GM23338 (cell line): ENCODE measurements at regions not wholly inside any gene's neighbourhood (a gene's known extent, or its start where the extent isn't known, plus 50 kb on each side); places are given as distances from the start of the nearest gene placed in this dataset.

Experiments
- ATAC-seq: fragments of 200-7000 bp; cut with Tn5 transposase; 3 replicates; pipeline ENCODE4 v1.9.1; 2020
- DNase-seq: peaks from one replicate; pipeline ENCODE4 v3.0.0-alpha.2; 2015; ENCODE audit warnings: low spot score
- H2AFZ ChIP-seq: fragments of 200-600 bp; sonication (generic); 2 replicates; pipeline ENCODE4 v1.8.0; 2016; ENCODE audit warnings: antibody characterized with exemption, mild to moderate bottlenecking, moderate library complexity
- H3F3A ChIP-seq: fragments of 200-600 bp; sonication (generic); replicated peaks from 2 replicates; pipeline ENCODE4 v1.8.0; 2017; ENCODE audit warnings: antibody characterized with exemption, mixed run types, low read depth
- H3K27ac ChIP-seq: fragments of 200-600 bp; sonication (generic); 2 replicates; pipeline ENCODE4 v1.6.1; 2016; ENCODE audit warnings: low read depth
- H3K27me3 ChIP-seq: fragments of 200-600 bp; sonication (generic); 2 replicates; pipeline ENCODE4 v1.8.0; 2016; ENCODE audit warnings: mild to moderate bottlenecking, mixed run types, moderate library complexity; ENCODE audit not compliant: insufficient read depth
- H3K36me3 ChIP-seq: fragments of 200-600 bp; sonication (generic); 2 replicates; pipeline ENCODE4 v1.8.0; 2016; ENCODE audit warnings: mild to moderate bottlenecking; ENCODE audit not compliant: insufficient read depth
- H3K4me1 ChIP-seq: fragments of 200-600 bp; sonication (generic); 2 replicates; pipeline ENCODE4 v1.8.0; 2016; ENCODE audit warnings: mild to moderate bottlenecking, moderate library complexity; ENCODE audit not compliant: insufficient read depth
- H3K4me2 ChIP-seq: fragments of 200-600 bp; sonication (generic); 2 replicates; pipeline ENCODE4 v1.7.1; 2017; ENCODE audit warnings: mixed run types
- H3K4me3 ChIP-seq: fragments of 200-600 bp; sonication (generic); 2 replicates; pipeline ENCODE4 v1.6.1; 2016; ENCODE audit warnings: mixed run types
- H3K79me2 ChIP-seq: fragments of 200-600 bp; sonication (generic); replicated peaks from 2 replicates; pipeline ENCODE4 v1.8.0; 2017; ENCODE audit warnings: mild to moderate bottlenecking; ENCODE audit not compliant: insufficient read depth
- H3K9me2 ChIP-seq: fragments of 200-600 bp; sonication (generic); 2 replicates; pipeline ENCODE4 v1.8.0; 2017; ENCODE audit not compliant: insufficient read depth
- H4K20me1 ChIP-seq: fragments of 200-600 bp; sonication (generic); replicated peaks from 2 replicates; pipeline ENCODE4 v1.8.0; 2017; ENCODE audit warnings: mild to moderate bottlenecking; ENCODE audit not compliant: insufficient read depth
- H3K27ac Mint-ChIP-seq: 2 replicates; pipeline ENCODE4 v1.8.0; 2020; ENCODE audit warnings: inconsistent platforms, mild to moderate bottlenecking, moderate library complexity, mixed read lengths
- H3K27me3 Mint-ChIP-seq: 3 replicates; pipeline ENCODE4 v1.8.0; 2022; ENCODE audit warnings: low read depth, mild to moderate bottlenecking, moderate library complexity, mixed read lengths, inconsistent platforms; ENCODE audit not compliant: insufficient read depth, poor library complexity
- H3K36me3 Mint-ChIP-seq: 3 replicates; pipeline ENCODE4 v1.8.0; 2021; ENCODE audit warnings: low read depth, mild to moderate bottlenecking, inconsistent platforms, moderate library complexity, mixed read lengths
- H3K4me1 Mint-ChIP-seq: 3 replicates; pipeline ENCODE4 v1.8.0; 2020; ENCODE audit warnings: mild to moderate bottlenecking, inconsistent platforms, mixed read lengths
- H3K4me3 Mint-ChIP-seq: 3 replicates; pipeline ENCODE4 v1.8.0; 2021; ENCODE audit warnings: moderate library complexity, mild to moderate bottlenecking, inconsistent platforms, mixed read lengths
- H3K9me3 Mint-ChIP-seq: 3 replicates; pipeline ENCODE4 v1.8.0; 2020; ENCODE audit warnings: moderate library complexity, mild to moderate bottlenecking, inconsistent platforms, mixed read lengths
- CREB1 ChIP-seq: fragments of 250-450 bp; sonication (Bioruptor Pico); IDR thresholded peaks from 2 replicates; pipeline ENCODE4 v1.5.0; 2020; ENCODE audit warnings: low read depth, mild to moderate bottlenecking, moderate library complexity
- NANOG ChIP-seq: IDR thresholded peaks from 2 replicates; pipeline ENCODE4 v1.6.1; 2016; ENCODE audit warnings: antibody characterized with exemption, borderline replicate concordance
- REST ChIP-seq: IDR thresholded peaks from one replicate; pipeline ENCODE4 v1.6.1; 2018; ENCODE audit warnings: antibody characterized with exemption; ENCODE audit not compliant: unreplicated experiment
- STAT1 ChIP-seq: IDR thresholded peaks from one replicate; pipeline ENCODE4 v1.6.1; 2016; ENCODE audit warnings: antibody characterized with exemption; ENCODE audit not compliant: unreplicated experiment
- ZNF114 ChIP-seq: fragments of 250-450 bp; sonication (Bioruptor Pico); IDR thresholded peaks from 2 replicates; pipeline ENCODE4 v1.5.0; 2020; ENCODE audit warnings: mild to moderate bottlenecking, moderate library complexity
- TF ChIP-seq, protein P1 (sequence below): IDR thresholded peaks from 2 replicates; pipeline ENCODE4 v1.6.1; 2016; ENCODE audit warnings: antibody characterized with exemption
- TF ChIP-seq, protein P2 (sequence below), 2 experiments: fragments of 200-600 bp in 1 of 2; sonication (generic) in 1 of 2; conservative IDR thresholded peaks; 2 replicates each; pipeline versions ENCODE4 v1.5.1 to v1.6.1; 2016 to 2017; ENCODE audit warnings: antibody characterized with exemption in 2 of 2, low read depth in 2 of 2, mild to moderate bottlenecking in 2 of 2, moderate library complexity in 1 of 2

GRCh38 chr4:23323436-23323835, 566.4 kb downstream of the PPARGC1A start:
- H2AFZ ChIP-seq = no peak overlapping the region
- Mint-ChIP-seq H3K27me3 (no peaks in the 10 kb centered on the region), H3K36me3 (no peaks in the 10 kb centered on the region), H3K4me3 (no peak overlapping the region), H3K9me3 (no peaks in the 10 kb centered on the region), H3K27ac (no peak overlapping the region), H3K4me1 (peaks cover 12% of the 10 kb centered on the region)
- no peaks in the 10 kb centered on the region for H3F3A ChIP-seq
- H3K4me3 ChIP-seq = no peak overlapping the region
- H4K20me1 ChIP-seq = no peaks in the 10 kb centered on the region
- H3K36me3 ChIP-seq = no peaks in the 10 kb centered on the region
- no peaks in the 10 kb centered on the region for H3K79me2 ChIP-seq
- H3K27ac ChIP-seq = no peak overlapping the region
- DNase-seq = no peak
- H3K4me2 ChIP-seq = no peak overlapping the region
- ATAC-seq = no peak
- H3K4me1 ChIP-seq = peaks cover 12% of the 10 kb centered on the region; the same call in 1 of the 2 replicates
- peaks cover 5% of the 10 kb centered on the region; the same call in 1 of the 2 replicates for H3K9me2 ChIP-seq
- H3K27me3 ChIP-seq = no peaks in the 10 kb centered on the region
- TF ChIP-seq NANOG (no peak), CREB1 (CRISPR knock-in tag) (no peak), REST (no peak), ZNF114 (CRISPR knock-in tag) (no peak)
- TF ChIP-seq, protein P1, sequence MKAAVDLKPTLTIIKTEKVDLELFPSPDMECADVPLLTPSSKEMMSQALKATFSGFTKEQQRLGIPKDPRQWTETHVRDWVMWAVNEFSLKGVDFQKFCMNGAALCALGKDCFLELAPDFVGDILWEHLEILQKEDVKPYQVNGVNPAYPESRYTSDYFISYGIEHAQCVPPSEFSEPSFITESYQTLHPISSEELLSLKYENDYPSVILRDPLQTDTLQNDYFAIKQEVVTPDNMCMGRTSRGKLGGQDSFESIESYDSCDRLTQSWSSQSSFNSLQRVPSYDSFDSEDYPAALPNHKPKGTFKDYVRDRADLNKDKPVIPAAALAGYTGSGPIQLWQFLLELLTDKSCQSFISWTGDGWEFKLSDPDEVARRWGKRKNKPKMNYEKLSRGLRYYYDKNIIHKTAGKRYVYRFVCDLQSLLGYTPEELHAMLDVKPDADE = no peak
- TF ChIP-seq, protein P2, sequence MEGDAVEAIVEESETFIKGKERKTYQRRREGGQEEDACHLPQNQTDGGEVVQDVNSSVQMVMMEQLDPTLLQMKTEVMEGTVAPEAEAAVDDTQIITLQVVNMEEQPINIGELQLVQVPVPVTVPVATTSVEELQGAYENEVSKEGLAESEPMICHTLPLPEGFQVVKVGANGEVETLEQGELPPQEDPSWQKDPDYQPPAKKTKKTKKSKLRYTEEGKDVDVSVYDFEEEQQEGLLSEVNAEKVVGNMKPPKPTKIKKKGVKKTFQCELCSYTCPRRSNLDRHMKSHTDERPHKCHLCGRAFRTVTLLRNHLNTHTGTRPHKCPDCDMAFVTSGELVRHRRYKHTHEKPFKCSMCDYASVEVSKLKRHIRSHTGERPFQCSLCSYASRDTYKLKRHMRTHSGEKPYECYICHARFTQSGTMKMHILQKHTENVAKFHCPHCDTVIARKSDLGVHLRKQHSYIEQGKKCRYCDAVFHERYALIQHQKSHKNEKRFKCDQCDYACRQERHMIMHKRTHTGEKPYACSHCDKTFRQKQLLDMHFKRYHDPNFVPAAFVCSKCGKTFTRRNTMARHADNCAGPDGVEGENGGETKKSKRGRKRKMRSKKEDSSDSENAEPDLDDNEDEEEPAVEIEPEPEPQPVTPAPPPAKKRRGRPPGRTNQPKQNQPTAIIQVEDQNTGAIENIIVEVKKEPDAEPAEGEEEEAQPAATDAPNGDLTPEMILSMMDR (conservative IDR thresholded peaks at IDR 0.05; ENCODE audit: low read depth in 2 of 2) = no peak

DNA sequence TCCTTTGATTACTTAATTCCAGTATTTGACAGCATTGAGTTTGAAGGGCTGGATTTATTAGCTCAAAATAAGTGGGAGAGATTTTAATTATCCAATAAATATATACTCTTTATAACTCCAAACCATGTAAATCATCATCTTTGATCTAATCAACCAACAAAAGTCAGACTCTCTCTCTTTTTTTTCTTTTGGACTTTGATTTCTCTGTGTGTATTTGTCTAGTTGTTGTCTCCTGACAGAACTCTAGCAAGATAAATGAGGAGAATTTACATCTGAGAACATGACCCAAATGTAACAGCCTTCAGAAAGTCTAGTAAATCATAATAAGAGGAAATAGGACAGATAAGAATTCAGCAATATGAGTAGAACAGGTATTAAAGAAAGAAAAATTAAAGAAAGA, 567.1 kb downstream of the PPARGC1A start:
- H3K4me1 ChIP-seq = peaks cover 12% of the 10 kb centered on the region; the same call in 1 of the 2 replicates
- no peak for ATAC-seq
- TF ChIP-seq STAT1 (no peak), CREB1 (CRISPR knock-in tag) (no peak)
- H3K4me3 Mint-ChIP-seq = no peak overlapping the region
- H3F3A ChIP-seq = no peaks in the 10 kb centered on the region
- no peak overlapping the region for H3K27ac Mint-ChIP-seq
- DNase-seq = no peak
- peaks cover 12% of the 10 kb centered on the region for H3K4me1 Mint-ChIP-seq
- no peak overlapping the region for H3K4me2 ChIP-seq
- H3K36me3 Mint-ChIP-seq = no peaks in the 10 kb centered on the region
- H3K27me3 ChIP-seq = no peaks in the 10 kb centered on the region
- no peaks in the 10 kb centered on the region for H3K27me3 Mint-ChIP-seq
- H3K36me3 ChIP-seq = no peaks in the 10 kb centered on the region
- H3K9me2 ChIP-seq = peaks cover 5% of the 10 kb centered on the region; the same call in 1 of the 2 replicates
- H3K9me3 Mint-ChIP-seq = no peaks in the 10 kb centered on the region
- no peak overlapping the region for H2AFZ ChIP-seq
- H4K20me1 ChIP-seq = no peaks in the 10 kb centered on the region
- H3K27ac ChIP-seq = no peak overlapping the region
- H3K79me2 ChIP-seq = no peaks in the 10 kb centered on the region
- H3K4me3 ChIP-seq = no peak overlapping the region
